CD4-positive, CD25-positive, alpha-beta regulatory T cell (primary cell): ENCODE measurements at regions not wholly inside any gene's neighbourhood (a gene's known extent, or its start where the extent isn't known, plus 50 kb on each side); places are given as distances from the start of the nearest gene placed in this dataset.

Source experiments
- ATAC-seq, 2 donors: fragments of 150-1000 bp; cut with Tn5 transposase; one replicate each; pipeline ENCODE4 v1.10.0; 2021; ENCODE audit warnings: low read depth in 2 of 2, moderate number of reproducible peaks in 2 of 2, moderate library complexity in 1 of 2
- DNase-seq, 3 donors: peaks; one replicate each; pipeline versions ENCODE4 v3.0.0 to v3.0.0-alpha.2; 2012 to 2022; ENCODE audit warnings: mixed read lengths in 1 of 3
- H3K27ac ChIP-seq: one replicate; pipeline ENCODE4 v1.7.0; 2013; ENCODE audit warnings: mild to moderate bottlenecking, low read length; ENCODE audit not compliant: insufficient read depth, poor library complexity, severe bottlenecking
- H3K27me3 ChIP-seq: one replicate; pipeline ENCODE4 v1.7.0; 2013; ENCODE audit warnings: low read length; ENCODE audit not compliant: control insufficient read depth, insufficient read depth
- H3K36me3 ChIP-seq: one replicate; pipeline ENCODE4 v1.7.0; 2013; ENCODE audit warnings: mild to moderate bottlenecking, low read length, moderate library complexity; ENCODE audit not compliant: control insufficient read depth, insufficient read depth
- H3K4me1 ChIP-seq: 2 replicates; pipeline ENCODE4 v1.7.0; 2013; ENCODE audit warnings: mild to moderate bottlenecking, low read length; ENCODE audit not compliant: insufficient read depth, control insufficient read depth, poor library complexity, severe bottlenecking
- H3K4me3 ChIP-seq: one replicate; pipeline ENCODE4 v1.7.0; 2013; ENCODE audit warnings: low read depth, mild to moderate bottlenecking, low read length, moderate library complexity
- H3K9me3 ChIP-seq, 2 experiments: 1 replicate in 1 of 2; 2 replicates in 1 of 2; pipeline ENCODE4 v1.7.0; 2013; ENCODE audit warnings: low read length in 2 of 2, mild to moderate bottlenecking in 1 of 2, moderate library complexity in 1 of 2; ENCODE audit not compliant: control insufficient read depth in 2 of 2
- H3K27ac Mint-ChIP-seq, 3 donors: one replicate each; pipeline ENCODE4 v1.8.0; 2020 to 2022; ENCODE audit warnings: mild to moderate bottlenecking in 3 of 3, mixed read lengths in 3 of 3, moderate library complexity in 2 of 3
- H3K27me3 Mint-ChIP-seq: one replicate; pipeline ENCODE4 v1.8.0; 2022; ENCODE audit warnings: mild to moderate bottlenecking, mixed read lengths
- H3K36me3 Mint-ChIP-seq: one replicate; pipeline ENCODE4 v1.8.0; 2020; ENCODE audit warnings: mixed read lengths
- H3K4me1 Mint-ChIP-seq, 4 donors: one replicate each; pipeline ENCODE4 v1.8.0; 2020 to 2022; ENCODE audit warnings: mixed read lengths in 4 of 4, mild to moderate bottlenecking in 1 of 4
- H3K4me3 Mint-ChIP-seq, 4 donors: one replicate each; pipeline ENCODE4 v1.8.0; 2020 to 2022; ENCODE audit warnings: mild to moderate bottlenecking in 4 of 4, mixed read lengths in 4 of 4, moderate library complexity in 3 of 4
- H3K9me3 Mint-ChIP-seq, 7 donors: one replicate each; pipeline ENCODE4 v1.8.0; 2020 to 2022; ENCODE audit warnings: mixed read lengths in 7 of 7, mild to moderate bottlenecking in 3 of 7, moderate library complexity in 2 of 7

DNA sequence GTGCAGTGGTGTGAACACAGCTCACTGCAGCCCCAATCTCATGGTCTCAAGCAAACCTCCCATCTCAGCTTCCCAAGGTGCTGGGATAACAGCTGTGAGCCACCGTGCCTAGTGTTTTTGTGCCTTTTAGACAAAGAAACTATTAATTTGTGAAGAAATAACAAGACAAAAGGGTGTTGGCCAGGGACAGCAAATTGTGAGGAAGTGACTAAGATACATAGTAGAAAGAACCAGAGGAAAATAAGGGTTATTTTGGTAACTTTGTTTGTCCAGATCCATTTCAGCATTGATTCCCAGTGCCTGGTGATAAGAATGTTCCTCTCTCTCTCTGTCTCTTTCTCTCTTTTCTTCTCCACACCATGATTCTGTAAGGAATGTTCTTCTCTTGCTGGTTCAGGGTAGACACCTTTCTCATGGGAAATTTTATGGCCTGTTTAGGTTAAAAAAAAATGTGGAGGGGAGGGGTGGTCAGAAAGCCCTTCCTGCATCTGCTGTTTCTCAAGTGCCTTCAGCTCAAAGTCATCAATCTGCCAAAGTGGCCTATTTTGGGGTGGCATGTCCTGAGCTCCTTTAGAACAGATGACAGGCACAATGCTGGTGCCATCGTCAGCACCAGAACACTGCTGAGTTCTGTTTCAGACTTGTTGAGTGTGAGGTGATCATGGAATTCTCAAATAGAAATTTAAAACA, 184.4 kb upstream of the EEA1 start:
- Mint-ChIP-seq H3K4me3 (no peak overlapping the region), H3K4me1 (no peaks in the 10 kb centered on the region), H3K27ac (no peak overlapping the region), H3K9me3 (peaks cover 0 to 3% (median 0%) of the 10 kb centered on the region in 7 donors), H3K36me3 (no peaks in the 10 kb centered on the region), H3K27me3 (peaks cover 9% of the 10 kb centered on the region)
- ATAC-seq (no peak), DNase-seq (no peak)
- no peaks in the 10 kb centered on the region for H3K9me3 ChIP-seq
- H3K4me3 ChIP-seq, result no peak overlapping the region
- H3K27ac ChIP-seq, result no peak overlapping the region
- H3K4me1 ChIP-seq, result no peaks in the 10 kb centered on the region
- no peaks in the 10 kb centered on the region for H3K36me3 ChIP-seq
- no peaks in the 10 kb centered on the region for H3K27me3 ChIP-seq

GRCh38 chr12:93115198-93115601, 186.1 kb upstream of the EEA1 start:
- ATAC-seq (no peak), DNase-seq (no peak)
- Mint-ChIP-seq H3K4me1 (no peaks in the 10 kb centered on the region), H3K27me3 (peaks cover 5% of the 10 kb centered on the region), H3K27ac (no peak overlapping the region), H3K4me3 (no peak overlapping the region), H3K36me3 (no peaks in the 10 kb centered on the region), H3K9me3 (peaks cover 0 to 3% (median 0%) of the 10 kb centered on the region in 7 donors)
- no peaks in the 10 kb centered on the region for H3K4me1 ChIP-seq
- no peaks in the 10 kb centered on the region for H3K27me3 ChIP-seq
- no peak overlapping the region for H3K4me3 ChIP-seq
- no peaks in the 10 kb centered on the region for H3K36me3 ChIP-seq
- no peak overlapping the region for H3K27ac ChIP-seq
- no peaks in the 10 kb centered on the region for H3K9me3 ChIP-seq

DNA sequence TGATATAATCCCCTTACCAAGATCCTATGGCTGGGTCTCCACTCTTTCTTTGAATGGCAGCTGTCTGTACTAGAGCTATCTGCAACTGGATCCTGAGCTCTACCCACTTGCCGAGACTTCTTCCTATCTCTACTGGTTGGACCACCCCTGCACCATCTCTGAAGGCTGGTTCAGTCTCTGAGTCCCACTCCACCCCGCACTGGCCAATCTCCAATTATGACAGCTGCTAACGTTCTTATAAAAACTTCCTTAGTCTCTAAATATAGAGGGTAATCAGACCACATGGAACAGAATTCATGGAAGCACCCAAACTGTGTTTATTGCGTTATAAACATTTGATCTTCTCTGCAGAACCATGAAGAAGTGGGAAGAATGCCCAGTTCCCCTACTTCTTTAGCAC, 186.6 kb upstream of the EEA1 start:
- peaks cover 5% of the 10 kb centered on the region for H3K27me3 Mint-ChIP-seq
- H3K4me1 Mint-ChIP-seq, result no peaks in the 10 kb centered on the region
- no peak overlapping the region for H3K27ac ChIP-seq
- H3K9me3 Mint-ChIP-seq, result peaks cover 0 to 3% (median 0%) of the 10 kb centered on the region in 7 donors
- no peaks in the 10 kb centered on the region for H3K4me1 ChIP-seq
- H3K36me3 Mint-ChIP-seq, result no peaks in the 10 kb centered on the region
- no peaks in the 10 kb centered on the region for H3K9me3 ChIP-seq
- H3K4me3 Mint-ChIP-seq, result no peak overlapping the region
- no peak overlapping the region for H3K27ac Mint-ChIP-seq
- H3K27me3 ChIP-seq, result no peaks in the 10 kb centered on the region
- no peak for DNase-seq
- ATAC-seq, result no peak
- no peaks in the 10 kb centered on the region for H3K36me3 ChIP-seq
- no peak overlapping the region for H3K4me3 ChIP-seq

GRCh38 chr12:93116632-93117031, 187.5 kb upstream of the EEA1 start:
- H3K9me3 ChIP-seq, result no peaks in the 10 kb centered on the region
- no peaks in the 10 kb centered on the region for H3K4me1 Mint-ChIP-seq
- DNase-seq (no peak), ATAC-seq (no peak)
- H3K27ac ChIP-seq, result no peak overlapping the region
- H3K4me3 Mint-ChIP-seq, result no peak overlapping the region
- no peaks in the 10 kb centered on the region for H3K36me3 Mint-ChIP-seq
- no peak overlapping the region for H3K4me3 ChIP-seq
- H3K27me3 Mint-ChIP-seq, result peaks cover 5% of the 10 kb centered on the region
- H3K27me3 ChIP-seq, result no peaks in the 10 kb centered on the region
- H3K36me3 ChIP-seq, result no peaks in the 10 kb centered on the region
- no peak overlapping the region for H3K27ac Mint-ChIP-seq
- H3K9me3 Mint-ChIP-seq, result peaks cover 0 to 3% (median 0%) of the 10 kb centered on the region in 7 donors
- no peaks in the 10 kb centered on the region for H3K4me1 ChIP-seq

DNA sequence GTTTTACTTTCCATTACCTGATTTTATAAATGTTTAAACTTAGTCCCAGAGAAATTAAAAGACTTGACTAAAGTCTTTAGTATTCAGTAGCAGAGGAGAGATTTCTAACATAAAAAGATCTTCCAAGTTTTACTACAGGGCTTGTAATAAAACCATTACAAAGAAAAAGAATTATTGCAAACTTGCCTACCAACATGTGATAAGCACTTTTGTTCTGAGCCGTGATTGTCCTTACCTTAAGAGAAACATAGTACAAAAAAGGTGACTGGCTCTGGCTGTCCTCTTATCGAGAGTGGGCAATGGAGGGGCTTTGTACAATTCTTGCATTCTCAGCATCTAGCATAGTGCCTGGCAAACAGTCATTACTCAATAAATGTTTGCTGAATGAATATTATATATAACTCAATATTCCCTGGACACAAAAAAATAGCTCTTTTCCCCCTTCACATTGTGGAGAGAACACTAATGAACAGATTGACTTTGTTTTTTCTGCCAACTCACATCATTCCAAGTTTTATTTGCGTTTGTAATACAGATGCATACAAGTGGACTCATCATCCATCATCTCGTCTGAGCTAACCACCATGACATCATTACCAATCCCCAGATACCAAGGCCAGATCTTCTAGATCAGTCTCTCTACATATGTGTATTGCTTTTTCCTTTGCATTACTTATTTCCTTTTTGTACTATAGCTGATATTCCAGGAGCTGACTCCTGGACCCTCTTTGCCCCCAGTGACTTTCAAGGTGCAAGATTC, 192.8 kb upstream of the EEA1 start:
- H3K9me3 ChIP-seq, result no peaks in the 10 kb centered on the region
- H3K27me3 ChIP-seq, result no peaks in the 10 kb centered on the region

DNA sequence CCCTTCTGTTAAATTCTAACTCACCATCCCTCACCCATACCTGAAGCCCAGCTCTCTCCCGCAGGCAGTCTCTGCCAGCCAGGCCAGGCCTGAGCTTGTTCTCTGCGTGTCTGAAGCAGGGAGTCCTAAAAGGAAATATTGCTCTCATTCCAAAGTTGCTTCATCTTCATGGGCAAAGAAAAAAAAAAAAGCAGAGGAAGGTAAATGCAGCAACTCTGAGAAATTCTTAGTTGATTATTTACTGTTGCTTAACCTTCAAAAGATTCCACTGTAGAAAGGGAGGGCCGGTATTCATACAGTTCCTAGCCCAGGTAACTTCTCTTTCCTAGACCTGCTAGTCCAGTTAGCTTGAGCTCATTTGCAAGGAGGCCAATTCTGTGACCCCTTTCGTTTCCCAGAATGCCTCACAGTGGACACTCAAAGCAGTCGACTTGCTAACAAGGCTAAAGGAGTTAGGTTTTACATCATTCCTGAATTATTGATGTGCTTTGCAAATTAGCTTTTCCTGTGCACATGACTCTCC, 193.5 kb upstream of the EEA1 start:
- no peaks in the 10 kb centered on the region for H3K36me3 ChIP-seq
- no peaks in the 10 kb centered on the region for H3K27me3 ChIP-seq
- no peak overlapping the region for H3K4me3 ChIP-seq
- no peak overlapping the region for H3K27ac ChIP-seq
- Mint-ChIP-seq H3K27ac (no peak overlapping the region), H3K9me3 (no peaks in the 10 kb centered on the region), H3K4me1 (no peaks in the 10 kb centered on the region), H3K4me3 (no peak overlapping the region), H3K36me3 (no peaks in the 10 kb centered on the region), H3K27me3 (no peaks in the 10 kb centered on the region)
- ATAC-seq, result no peak
- no peak for DNase-seq
- no peaks in the 10 kb centered on the region for H3K9me3 ChIP-seq
- H3K4me1 ChIP-seq, result no peaks in the 10 kb centered on the region

More for the DNA sequence above, 192.8 kb upstream of the EEA1 start:
- Mint-ChIP-seq H3K27me3 (no peaks in the 10 kb centered on the region), H3K4me3 (no peak overlapping the region), H3K27ac (no peak overlapping the region), H3K36me3 (no peaks in the 10 kb centered on the region), H3K4me1 (no peaks in the 10 kb centered on the region), H3K9me3 (no peaks in the 10 kb centered on the region)
- no peaks in the 10 kb centered on the region for H3K4me1 ChIP-seq
- DNase-seq (no peak), ATAC-seq (no peak)
- no peak overlapping the region for H3K4me3 ChIP-seq
- no peak overlapping the region for H3K27ac ChIP-seq
- no peaks in the 10 kb centered on the region for H3K36me3 ChIP-seq

DNA sequence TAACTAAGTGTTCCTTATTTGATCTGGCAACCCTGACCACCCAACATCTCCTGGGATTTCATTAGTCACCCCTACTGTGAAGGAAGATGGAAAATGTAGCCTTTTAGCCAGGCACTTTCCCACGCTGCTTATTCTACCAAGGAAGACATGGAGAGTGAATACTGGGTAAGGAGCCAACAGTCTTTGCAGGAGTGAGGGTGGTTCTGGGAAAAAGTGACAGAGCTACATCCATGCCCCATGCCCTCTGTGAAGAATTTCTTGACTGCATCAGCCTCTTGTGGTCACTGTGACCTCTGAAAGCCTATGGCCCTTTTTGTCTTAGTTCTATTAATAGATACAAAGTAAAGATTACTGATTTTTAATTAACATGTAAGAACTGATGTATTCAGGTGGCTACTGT, 196.0 kb upstream of the EEA1 start:
- H3K36me3 ChIP-seq, result no peaks in the 10 kb centered on the region

More for the DNA sequence above, 196.0 kb upstream of the EEA1 start:
- H3K27me3 ChIP-seq, result no peaks in the 10 kb centered on the region
- no peak overlapping the region for H3K27ac Mint-ChIP-seq
- H3K9me3 Mint-ChIP-seq, result no peaks in the 10 kb centered on the region
- H3K4me3 Mint-ChIP-seq, result no peak overlapping the region
- H3K4me1 Mint-ChIP-seq, result no peaks in the 10 kb centered on the region
- DNase-seq (no peak), ATAC-seq (no peak)
- H3K27me3 Mint-ChIP-seq, result no peaks in the 10 kb centered on the region
- no peak overlapping the region for H3K4me3 ChIP-seq
- H3K4me1 ChIP-seq, result no peaks in the 10 kb centered on the region
- H3K36me3 Mint-ChIP-seq, result no peaks in the 10 kb centered on the region
- H3K27ac ChIP-seq, result no peak overlapping the region
- H3K9me3 ChIP-seq, result no peaks in the 10 kb centered on the region
